IMR-90 (cell line): ENCODE measurements at regions not wholly inside any gene's neighbourhood (a gene's known extent, or its start where the extent isn't known, plus 50 kb on each side); places are given as distances from the start of the nearest gene placed in this dataset.

Source experiments
- ATAC-seq: fragments of 200-7000 bp; cut with Tn5 transposase; 2 replicates; pipeline ENCODE4 v1.9.1; 2020; ENCODE audit warnings: low read depth, mild to moderate bottlenecking, moderate library complexity
- BruUV-seq: library from RNA; stranded (reverse); fragments of 400-500 nt; replicated peaks from 2 replicates; lab custom pipeline; 2021; lab: Mats Ljungman, UMichigan
- CTCF ChIA-PET: fragments of 300-600 bp; formaldehyde crosslinking; extraction: SDS; loops from one replicate; lab custom pipeline; 2021; ENCODE audit warnings: antibody characterized with exemption; lab: Yijun Ruan, JAX
- POLR2A ChIA-PET: fragments of 300-600 bp; sonication (Branson Sonifier 250); formaldehyde crosslinking; loops from one replicate; lab custom pipeline; 2022; ENCODE audit warnings: antibody characterized with exemption; ENCODE audit not compliant: unreplicated experiment; lab: Charles Lee
- DNase-seq: peaks from one replicate; pipeline ENCODE4 v3.0.0; 2013
- H2AFZ ChIP-seq: replicated peaks from 2 replicates; pipeline ENCODE3; 2013; ENCODE audit warnings: low read length, mild to moderate bottlenecking; ENCODE audit not compliant: poor library complexity
- H2AK5ac ChIP-seq: 2 replicates; pipeline ENCODE4 v1.6.1; 2013; ENCODE audit warnings: low read depth, low read length, inconsistent platforms
- H2AK9ac ChIP-seq: replicated peaks from 2 replicates; pipeline ENCODE3; 2013; ENCODE audit warnings: mild to moderate bottlenecking, low read depth, low read length, moderate library complexity; ENCODE audit not compliant: poor library complexity
- H2BK120ac ChIP-seq: 2 replicates; pipeline ENCODE4 v1.6.1; 2013; ENCODE audit warnings: low read depth, low read length, inconsistent platforms
- H2BK15ac ChIP-seq: 3 replicates; pipeline ENCODE4 v1.6.1; 2013; ENCODE audit warnings: low read depth, low read length, inconsistent platforms
- H2BK20ac ChIP-seq: 2 replicates; pipeline ENCODE4 v1.6.1; 2013; ENCODE audit warnings: low read depth, mild to moderate bottlenecking, inconsistent platforms, low read length, moderate library complexity
- H2BK5ac ChIP-seq: 2 replicates; pipeline ENCODE4 v1.6.1; 2013; ENCODE audit warnings: mild to moderate bottlenecking, low read depth, low read length, inconsistent platforms; ENCODE audit not compliant: poor library complexity, severe bottlenecking
- H3K14ac ChIP-seq: replicated peaks from 2 replicates; pipeline ENCODE4 v1.6.1; 2013; ENCODE audit warnings: low read depth, low read length, inconsistent platforms
- H3K18ac ChIP-seq: 2 replicates; pipeline ENCODE4 v1.6.1; 2013; ENCODE audit warnings: low read depth, low read length, control low read depth
- H3K23ac ChIP-seq: 2 replicates; pipeline ENCODE4 v1.6.1; 2013; ENCODE audit warnings: low read depth, low read length, inconsistent platforms
- H3K27ac ChIP-seq: 2 replicates; pipeline ENCODE4 v1.5.1; 2013; ENCODE audit warnings: mild to moderate bottlenecking, control low read depth, low read length; ENCODE audit not compliant: insufficient read depth
- H3K27me3 ChIP-seq: 2 replicates; pipeline ENCODE4 v1.6.1; 2013; ENCODE audit warnings: low read length; ENCODE audit not compliant: control insufficient read depth, insufficient read depth
- H3K36me3 ChIP-seq: 2 replicates; pipeline ENCODE4 v1.6.1; 2013; ENCODE audit warnings: low read length, mixed read lengths; ENCODE audit not compliant: control insufficient read depth, insufficient read depth
- H3K4ac ChIP-seq: 2 replicates; pipeline ENCODE4 v1.6.1; 2013; ENCODE audit warnings: low read depth, low read length, inconsistent platforms
- H3K4me1 ChIP-seq: 2 replicates; pipeline ENCODE4 v1.6.1; 2013; ENCODE audit warnings: low read length, mixed read lengths; ENCODE audit not compliant: control insufficient read depth, insufficient read depth
- H3K4me2 ChIP-seq: 2 replicates; pipeline ENCODE4 v1.6.1; 2013; ENCODE audit warnings: low read depth, mild to moderate bottlenecking, control low read depth, low read length, moderate library complexity
- H3K4me3 ChIP-seq: 2 replicates; pipeline ENCODE4 v1.5.1; 2013; ENCODE audit warnings: low read depth, mild to moderate bottlenecking, control low read depth, low read length, moderate library complexity; ENCODE audit not compliant: insufficient read depth
- H3K56ac ChIP-seq: 2 replicates; pipeline ENCODE4 v1.6.1; 2013; ENCODE audit warnings: low read length, inconsistent platforms; ENCODE audit not compliant: insufficient read depth; ENCODE audit errors: extremely low read depth
- H3K79me1 ChIP-seq, 2 experiments: 2 replicates each; pipeline ENCODE4 v1.6.1; 2013; ENCODE audit warnings: low read length in 2 of 2, inconsistent platforms in 1 of 2, low read depth in 1 of 2
- H3K9ac ChIP-seq: 2 replicates; pipeline ENCODE4 v1.6.1; 2013; ENCODE audit warnings: low read depth, low read length, control low read depth
- H3K9me1 ChIP-seq: 2 replicates; pipeline ENCODE4 v1.6.1; 2013; ENCODE audit warnings: low read length, inconsistent platforms; ENCODE audit not compliant: insufficient read depth
- H3K9me3 ChIP-seq: 2 replicates; pipeline ENCODE4 v1.6.1; 2013; ENCODE audit warnings: low read length; ENCODE audit not compliant: control insufficient read depth, insufficient read depth
- H4K20me1 ChIP-seq: 2 replicates; pipeline ENCODE4 v1.6.1; 2013; ENCODE audit warnings: low read length, inconsistent platforms; ENCODE audit not compliant: insufficient read depth
- H4K5ac ChIP-seq: 2 replicates; pipeline ENCODE4 v1.6.1; 2013; ENCODE audit warnings: mild to moderate bottlenecking, low read depth, low read length, control low read depth
- H4K8ac ChIP-seq, 2 experiments: 2 replicates each; pipeline ENCODE4 v1.6.1; 2013; ENCODE audit warnings: low read depth in 2 of 2, low read length in 2 of 2, control low read depth in 1 of 2, inconsistent platforms in 1 of 2
- H4K91ac ChIP-seq: 2 replicates; pipeline ENCODE4 v1.6.1; 2013; ENCODE audit warnings: low read depth, low read length, inconsistent platforms; ENCODE audit not compliant: insufficient read depth
- BHLHE40 ChIP-seq: fragments of 150-350 bp; IDR thresholded peaks from 2 replicates; pipeline ENCODE4 v1.6.1; 2016; ENCODE audit warnings: mild to moderate bottlenecking, low read depth, low read length
- CEBPB ChIP-seq: IDR thresholded peaks from 2 replicates; pipeline ENCODE4 v1.6.1; 2012; ENCODE audit warnings: low read depth, low read length, improper control_type of control experiment
- CHD1 ChIP-seq: IDR thresholded peaks from 2 replicates; pipeline ENCODE4 v1.6.1; 2012; ENCODE audit warnings: low read depth, low read length, improper control_type of control experiment
- FOS ChIP-seq: fragments of 150-350 bp; IDR thresholded peaks from 2 replicates; pipeline ENCODE4 v1.6.1; 2016; ENCODE audit warnings: low read depth, low read length
- MAFK ChIP-seq: IDR thresholded peaks from 2 replicates; pipeline ENCODE4 v1.6.1; 2012; ENCODE audit warnings: low read depth, low read length, improper control_type of control experiment
- MAZ ChIP-seq: IDR thresholded peaks from 2 replicates; pipeline ENCODE4 v1.6.1; 2012; ENCODE audit warnings: low read depth, mild to moderate bottlenecking, low read length, improper control_type of control experiment, moderate library complexity, borderline replicate concordance
- MXI1 ChIP-seq: IDR thresholded peaks from 2 replicates; pipeline ENCODE4 v1.6.1; 2012; ENCODE audit warnings: low read depth, mild to moderate bottlenecking, low read length, moderate library complexity, borderline replicate concordance
- NFE2L2 ChIP-seq: fragments of 150-350 bp; IDR thresholded peaks from 2 replicates; pipeline ENCODE4 v1.6.1; 2016; ENCODE audit warnings: low read depth, mild to moderate bottlenecking, low read length
- POLR2A ChIP-seq: IDR thresholded peaks from 2 replicates; pipeline ENCODE4 v1.6.1; 2012; ENCODE audit warnings: mild to moderate bottlenecking, low read depth, low read length
- RAD21 ChIP-seq: IDR thresholded peaks from 2 replicates; pipeline ENCODE4 v1.6.1; 2012; ENCODE audit warnings: low read length, improper control_type of control experiment
- RCOR1 ChIP-seq: IDR thresholded peaks from 2 replicates; pipeline ENCODE4 v1.6.1; 2012; ENCODE audit warnings: mild to moderate bottlenecking, low read length, improper control_type of control experiment; ENCODE audit not compliant: insufficient replicate concordance
- RFX5 ChIP-seq: IDR thresholded peaks from 2 replicates; pipeline ENCODE4 v1.8.0; 2012; ENCODE audit warnings: low read depth, mild to moderate bottlenecking, low read length, moderate library complexity
- SMC3 ChIP-seq: fragments of 150-350 bp; IDR thresholded peaks from 2 replicates; pipeline ENCODE4 v1.6.1; 2016; ENCODE audit warnings: low read depth, mild to moderate bottlenecking, antibody characterized with exemption, low read length, moderate library complexity
- USF2 ChIP-seq: fragments of 150-350 bp; IDR thresholded peaks from 2 replicates; pipeline ENCODE4 v1.6.1; 2017; ENCODE audit warnings: mild to moderate bottlenecking, antibody characterized with exemption, low read length, low read depth
- WGBS, 2 experiments: methylation state at CpG; one replicate each; pipeline versions ENCODE4 v1.1.5 to v1.1.7; 2013; ENCODE audit warnings: missing lambda C conversion rate in 2 of 2; ENCODE audit not compliant: insufficient read length in 1 of 2; ENCODE audit errors: extremely low coverage in 2 of 2; 5-methylcytosine and 5-hydroxymethylcytosine counted together
- dilution Hi-C: fragments of 300-500 bp; cut with HindIII; formaldehyde crosslinking; loops from one replicate; pipeline ENCODE4 v1.14.3; 2018; ENCODE audit warnings: low sequenced_read_pairs; ENCODE audit not compliant: unreplicated experiment
- in situ Hi-C: fragments of 300-500 bp; cut with MboI; formaldehyde crosslinking; loops from 3 replicates; pipeline ENCODE4 v1.14.3; 2019; ENCODE audit warnings: low sequenced_read_pairs, inconsistent platforms, mixed read lengths
- intact Hi-C: fragments of 100-400 bp; cut with micrococcal nuclease; formaldehyde crosslinking; loops from 2 replicates; pipeline ENCODE4 v1.10.0; 2022
- TF ChIP-seq, protein P1 (sequence below): fragments of 150-350 bp; IDR thresholded peaks from 2 replicates; pipeline ENCODE4 v1.6.1; 2016; ENCODE audit warnings: low read depth, mild to moderate bottlenecking, low read length, moderate library complexity, borderline replicate concordance
- TF ChIP-seq, protein P2 (sequence below): conservative IDR thresholded peaks from 2 replicates; pipeline ENCODE4 v1.5.1; 2012; ENCODE audit warnings: mild to moderate bottlenecking, low read depth, low read length, improper control_type of control experiment

DNA sequence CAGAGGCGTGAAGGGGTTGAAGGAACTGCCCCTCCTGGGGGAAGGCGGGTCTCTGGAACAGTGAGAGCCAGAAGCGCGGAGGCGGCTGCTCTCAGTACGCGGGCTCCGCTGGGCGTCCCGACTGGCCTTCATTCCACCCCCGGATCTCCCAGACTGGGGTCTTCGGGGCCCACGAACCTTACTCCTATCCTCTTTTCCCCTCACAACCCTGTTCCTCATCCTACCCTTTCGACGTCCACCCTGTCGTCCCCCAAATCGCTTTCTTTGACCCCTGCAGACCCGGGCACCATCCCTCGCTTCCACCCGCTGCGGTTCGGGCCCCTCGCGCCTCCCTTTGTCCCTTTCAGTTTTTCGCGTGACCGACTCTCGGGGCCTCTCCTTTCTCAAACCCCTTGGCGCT is 2114.6 kb downstream of the TP53TG3F start:
- dilution Hi-C loops (no loop called here), intact Hi-C loops (no loop called here), in situ Hi-C loops (no loop called here)
- Histone ChIP-seq H3K4me2 (no peak overlapping the region), H4K5ac (no peak overlapping the region), H2AK9ac (no peak overlapping the region), H3K4me1 (no peaks in the 10 kb centered on the region), H3K4ac (no peak overlapping the region), H2BK120ac (no peak overlapping the region), H2AK5ac (no peak overlapping the region), H3K9me3 (peaks cover 37% of the 10 kb centered on the region), H3K14ac (no peak overlapping the region), H4K8ac (no peak overlapping the region), H4K91ac (no peak overlapping the region), H2BK15ac (no peak overlapping the region), H3K23ac (no peak overlapping the region), H2BK5ac (no peak overlapping the region), H4K20me1 (no peaks in the 10 kb centered on the region), H3K27ac (no peak overlapping the region), H3K79me1 (no peaks in the 10 kb centered on the region), H3K56ac (no peak overlapping the region), H3K9ac (no peak overlapping the region), H3K27me3 (no peaks in the 10 kb centered on the region), H3K36me3 (no peaks in the 10 kb centered on the region), H3K4me3 (no peak overlapping the region), H2AFZ (no peak overlapping the region), H3K18ac (no peak overlapping the region), H3K9me1 (no peaks in the 10 kb centered on the region), H2BK20ac (no peak overlapping the region)
- no peak for DNase-seq
- ChIA-PET CTCF (no interaction called here), POLR2A (no interaction called here)
- no peak for ATAC-seq
- no peak for TF ChIP-seq RCOR1
- no peak for TF ChIP-seq MAFK
- no peak for TF ChIP-seq MAZ
- TF ChIP-seq, protein P1, sequence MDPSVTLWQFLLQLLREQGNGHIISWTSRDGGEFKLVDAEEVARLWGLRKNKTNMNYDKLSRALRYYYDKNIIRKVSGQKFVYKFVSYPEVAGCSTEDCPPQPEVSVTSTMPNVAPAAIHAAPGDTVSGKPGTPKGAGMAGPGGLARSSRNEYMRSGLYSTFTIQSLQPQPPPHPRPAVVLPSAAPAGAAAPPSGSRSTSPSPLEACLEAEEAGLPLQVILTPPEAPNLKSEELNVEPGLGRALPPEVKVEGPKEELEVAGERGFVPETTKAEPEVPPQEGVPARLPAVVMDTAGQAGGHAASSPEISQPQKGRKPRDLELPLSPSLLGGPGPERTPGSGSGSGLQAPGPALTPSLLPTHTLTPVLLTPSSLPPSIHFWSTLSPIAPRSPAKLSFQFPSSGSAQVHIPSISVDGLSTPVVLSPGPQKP, result no peak
- no peak for TF ChIP-seq RAD21
- no peak for TF ChIP-seq RFX5
- no peak for TF ChIP-seq USF2
- no peak for TF ChIP-seq SMC3
- no peak for TF ChIP-seq NFE2L2
- TF ChIP-seq FOS, result no peak
- TF ChIP-seq CHD1, result no peak
- no peak for TF ChIP-seq MXI1
- TF ChIP-seq, protein P2, sequence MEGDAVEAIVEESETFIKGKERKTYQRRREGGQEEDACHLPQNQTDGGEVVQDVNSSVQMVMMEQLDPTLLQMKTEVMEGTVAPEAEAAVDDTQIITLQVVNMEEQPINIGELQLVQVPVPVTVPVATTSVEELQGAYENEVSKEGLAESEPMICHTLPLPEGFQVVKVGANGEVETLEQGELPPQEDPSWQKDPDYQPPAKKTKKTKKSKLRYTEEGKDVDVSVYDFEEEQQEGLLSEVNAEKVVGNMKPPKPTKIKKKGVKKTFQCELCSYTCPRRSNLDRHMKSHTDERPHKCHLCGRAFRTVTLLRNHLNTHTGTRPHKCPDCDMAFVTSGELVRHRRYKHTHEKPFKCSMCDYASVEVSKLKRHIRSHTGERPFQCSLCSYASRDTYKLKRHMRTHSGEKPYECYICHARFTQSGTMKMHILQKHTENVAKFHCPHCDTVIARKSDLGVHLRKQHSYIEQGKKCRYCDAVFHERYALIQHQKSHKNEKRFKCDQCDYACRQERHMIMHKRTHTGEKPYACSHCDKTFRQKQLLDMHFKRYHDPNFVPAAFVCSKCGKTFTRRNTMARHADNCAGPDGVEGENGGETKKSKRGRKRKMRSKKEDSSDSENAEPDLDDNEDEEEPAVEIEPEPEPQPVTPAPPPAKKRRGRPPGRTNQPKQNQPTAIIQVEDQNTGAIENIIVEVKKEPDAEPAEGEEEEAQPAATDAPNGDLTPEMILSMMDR, result no peak
- no peak for TF ChIP-seq BHLHE40
- no peak for TF ChIP-seq CEBPB
- TF ChIP-seq POLR2A, result no peak
- WGBS, 2 experiments, result 60% methylated on average over 5 of the region's 29 CpGs; no CpG with 5 or more reads in 1 of the 2 experiments
- no TSS peak for BruUV-seq
